Stimulated activated naive B cell treated with anti-CD40 and anti-IgM and Interleukin-4, amounts not matched to agents 10 μg/mL and 1 μg/mL and 100 μg/mL, for 72 hours (primary cell): ENCODE measurements at regions not wholly inside any gene's neighbourhood (a gene's known extent, or its start where the extent isn't known, plus 50 kb on each side); places are given as distances from the start of the nearest gene placed in this dataset.

ENCODE experiments used
- ATAC-seq, 2 donors: fragments of 150-1000 bp; cut with Tn5 transposase; replicated peaks; 2 replicates each; pipeline ENCODE4 v1.10.0; 2021; ENCODE audit warnings: moderate library complexity in 1 of 2
- DNase-seq: peaks from one replicate; pipeline ENCODE4 v3.0.0; 2021
- H3K27ac Mint-ChIP-seq: one replicate; pipeline ENCODE4 v1.8.0; 2022; ENCODE audit warnings: mild to moderate bottlenecking, mixed read lengths
- H3K27me3 Mint-ChIP-seq, 2 donors: one replicate each; pipeline ENCODE4 v1.8.0; 2022; ENCODE audit warnings: mixed read lengths in 2 of 2
- H3K36me3 Mint-ChIP-seq, 2 donors: one replicate each; pipeline ENCODE4 v1.8.0; 2022; ENCODE audit warnings: mixed read lengths in 2 of 2, mild to moderate bottlenecking in 1 of 2
- H3K4me1 Mint-ChIP-seq, 2 donors: one replicate each; pipeline ENCODE4 v1.8.0; 2022; ENCODE audit warnings: mixed read lengths in 2 of 2, mild to moderate bottlenecking in 1 of 2
- H3K4me3 Mint-ChIP-seq, 2 donors: one replicate each; pipeline ENCODE4 v1.8.0; 2022; ENCODE audit warnings: mild to moderate bottlenecking in 2 of 2, mixed read lengths in 2 of 2, moderate library complexity in 1 of 2
- H3K9me3 Mint-ChIP-seq, 2 donors: one replicate each; pipeline ENCODE4 v1.8.0; 2022; ENCODE audit warnings: mixed read lengths in 2 of 2, mild to moderate bottlenecking in 1 of 2

- ATAC-seq, result no peak
- Mint-ChIP-seq H3K27me3 (peaks cover 24 to 34% of the 10 kb centered on the region in 2 donors), H3K9me3 (no peaks in the 10 kb centered on the region)
Observed at GRCh38 chr15:60183366-60183765, 179.3 kb downstream of the FOXB1 start.

DNA sequence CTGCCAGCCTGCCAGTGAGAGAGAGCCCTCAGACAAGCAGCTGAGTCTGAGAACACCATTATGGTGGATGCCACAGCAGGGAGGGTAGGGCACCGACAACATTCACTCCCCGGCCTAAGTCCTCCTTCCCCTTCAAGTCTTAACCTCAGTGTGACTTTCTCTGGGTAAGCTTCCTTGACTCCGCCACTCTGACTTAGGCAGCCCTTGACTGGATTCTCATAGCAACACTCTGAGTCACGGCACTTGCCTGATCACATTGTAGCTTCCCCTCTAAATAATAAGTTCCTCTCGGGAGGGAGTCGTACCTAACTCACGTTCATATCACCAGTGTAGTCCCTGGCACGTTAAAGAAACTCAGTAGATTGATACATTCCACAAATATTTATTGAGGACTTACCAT is 180.5 kb downstream of the FOXB1 start:
- Mint-ChIP-seq H3K4me1 (no peaks in the 10 kb centered on the region), H3K36me3 (no peaks in the 10 kb centered on the region), H3K4me3 (no peak overlapping the region), H3K27me3 (peaks cover 28 to 33% of the 10 kb centered on the region in 2 donors), H3K27ac (no peak overlapping the region), H3K9me3 (no peaks in the 10 kb centered on the region)
- ATAC-seq (no peak), DNase-seq (no peak)

More at GRCh38 chr15:60183366-60183765, 179.3 kb downstream of the FOXB1 start:
- H3K27ac Mint-ChIP-seq, result no peak overlapping the region
- no peak overlapping the region for H3K4me3 Mint-ChIP-seq
- H3K4me1 Mint-ChIP-seq, result no peaks in the 10 kb centered on the region
- H3K36me3 Mint-ChIP-seq, result no peaks in the 10 kb centered on the region
- no peak for DNase-seq

- Mint-ChIP-seq H3K36me3 (no peaks in the 10 kb centered on the region), H3K27ac (no peak overlapping the region), H3K9me3 (no peaks in the 10 kb centered on the region), H3K4me3 (no peak overlapping the region), H3K4me1 (no peaks in the 10 kb centered on the region), H3K27me3 (peaks cover 18 to 25% of the 10 kb centered on the region in 2 donors)
- ATAC-seq (no peak), DNase-seq (no peak)
Observed at GRCh38 chr15:60191016-60191415, 186.9 kb downstream of the FOXB1 start.

DNA sequence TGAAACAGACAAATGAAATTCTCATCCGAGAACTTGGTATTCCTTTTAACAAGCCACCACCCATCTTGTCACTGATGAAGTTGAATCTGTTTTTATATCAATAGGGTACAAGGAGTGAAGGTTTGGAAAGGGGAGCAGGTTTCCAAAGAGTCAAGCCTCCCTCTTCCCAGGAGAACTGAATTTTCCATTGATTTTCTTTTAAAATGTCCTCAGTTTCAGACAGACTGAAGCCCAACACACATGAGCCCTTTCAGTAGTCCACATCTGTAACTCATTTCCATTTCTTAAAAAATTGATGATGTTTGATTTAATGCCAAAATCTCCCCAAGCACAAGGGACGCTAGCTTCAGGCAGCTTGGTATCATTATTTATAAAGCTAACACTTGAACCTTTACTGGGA is 187.7 kb downstream of the FOXB1 start:
- ATAC-seq (no peak), DNase-seq (no peak)
- Mint-ChIP-seq H3K27ac (no peak overlapping the region), H3K9me3 (no peaks in the 10 kb centered on the region), H3K36me3 (no peaks in the 10 kb centered on the region), H3K4me3 (no peak overlapping the region), H3K4me1 (no peaks in the 10 kb centered on the region), H3K27me3 (peaks cover 22 to 33% of the 10 kb centered on the region in 2 donors)

- no peak overlapping the region for H3K27ac Mint-ChIP-seq
- ATAC-seq, result no peak
- H3K36me3 Mint-ChIP-seq, result no peaks in the 10 kb centered on the region
- H3K4me1 Mint-ChIP-seq, result no peaks in the 10 kb centered on the region
- no peak for DNase-seq
- H3K9me3 Mint-ChIP-seq, result no peaks in the 10 kb centered on the region
- H3K27me3 Mint-ChIP-seq, result peaks cover 20 to 27% of the 10 kb centered on the region in 2 donors
- H3K4me3 Mint-ChIP-seq, result no peak overlapping the region
Observed at GRCh38 chr15:60195611-60196010, 191.5 kb downstream of the FOXB1 start.

- Mint-ChIP-seq H3K4me1 (no peaks in the 10 kb centered on the region), H3K27me3 (peaks cover 15 to 22% of the 10 kb centered on the region in 2 donors)
- ATAC-seq, result no peak
Observed at GRCh38 chr15:60204131-60204885, 193.5 kb downstream of the ANXA2 start.

DNA sequence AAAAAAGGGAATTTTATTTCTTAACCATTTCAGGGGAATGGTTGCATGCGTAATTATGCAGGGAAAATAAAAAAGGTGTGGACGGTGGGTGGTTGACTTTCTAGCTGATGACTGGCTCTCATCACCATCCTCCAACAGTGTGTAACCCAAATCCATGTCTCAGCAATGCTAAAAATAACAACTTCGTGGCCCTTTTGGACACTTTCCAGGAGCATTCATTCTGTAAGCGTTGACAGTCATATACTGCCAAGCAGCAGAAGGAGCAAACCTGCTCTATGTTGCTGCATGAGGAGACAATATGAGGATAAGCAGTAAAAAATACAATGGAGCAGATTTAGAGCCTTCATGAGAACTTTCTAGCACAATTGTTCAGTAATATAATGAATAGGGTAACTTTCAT is 189.1 kb downstream of the ANXA2 start:
- no peak overlapping the region for H3K4me3 Mint-ChIP-seq
- ATAC-seq, result no peak
- peaks cover 11 to 16% of the 10 kb centered on the region in 2 donors for H3K27me3 Mint-ChIP-seq
- no peaks in the 10 kb centered on the region for H3K4me1 Mint-ChIP-seq
- H3K9me3 Mint-ChIP-seq, result no peaks in the 10 kb centered on the region
- H3K36me3 Mint-ChIP-seq, result no peaks in the 10 kb centered on the region
- no peak for DNase-seq
- no peak overlapping the region for H3K27ac Mint-ChIP-seq

More at GRCh38 chr15:60204131-60204885, 193.5 kb downstream of the ANXA2 start:
- H3K27ac Mint-ChIP-seq, result no peak overlapping the region
- no peaks in the 10 kb centered on the region for H3K9me3 Mint-ChIP-seq
- no peaks in the 10 kb centered on the region for H3K36me3 Mint-ChIP-seq
- no peak overlapping the region for H3K4me3 Mint-ChIP-seq
- no peak for DNase-seq

- DNase-seq, result no peak
- ATAC-seq, result no peak
- no peaks in the 10 kb centered on the region for H3K9me3 Mint-ChIP-seq
- H3K36me3 Mint-ChIP-seq, result no peaks in the 10 kb centered on the region
- peaks cover 9 to 20% of the 10 kb centered on the region in 2 donors for H3K27me3 Mint-ChIP-seq
- no peak overlapping the region for H3K27ac Mint-ChIP-seq
- no peaks in the 10 kb centered on the region for H3K4me1 Mint-ChIP-seq
- H3K4me3 Mint-ChIP-seq, result no peak overlapping the region
Observed at GRCh38 chr15:60212536-60212935, 185.2 kb downstream of the ANXA2 start.

DNA sequence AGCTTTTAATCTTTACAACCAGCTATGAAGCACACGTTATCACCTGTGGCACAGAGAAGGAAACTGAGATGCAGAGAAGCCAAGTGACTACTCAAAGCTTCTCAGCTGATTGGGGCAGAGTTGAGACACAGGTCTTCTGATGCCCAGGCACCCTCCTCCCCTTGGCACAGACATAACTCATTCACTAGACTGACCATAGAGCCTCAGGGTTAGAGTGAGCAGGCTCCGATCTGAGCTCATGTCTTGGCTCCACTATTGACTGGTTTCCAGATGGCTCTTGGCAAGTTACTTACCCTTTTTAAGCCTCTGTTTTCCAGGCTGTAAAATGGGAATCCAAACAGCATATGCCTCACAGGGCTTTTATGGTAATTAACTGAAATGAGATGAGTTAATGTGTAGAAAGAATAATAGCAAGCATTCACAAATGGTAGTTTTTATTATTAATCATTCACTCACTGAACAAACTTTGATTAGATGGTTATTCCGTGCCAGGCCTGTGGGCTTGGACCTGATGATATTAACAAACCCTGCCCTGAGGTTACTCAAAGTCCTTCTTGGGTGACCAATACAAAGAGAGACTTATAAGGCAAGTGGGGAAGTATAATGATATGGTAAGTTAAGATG is 184.3 kb downstream of the ANXA2 start:
- Mint-ChIP-seq H3K27me3 (peaks cover 9 to 20% of the 10 kb centered on the region in 2 donors), H3K36me3 (no peaks in the 10 kb centered on the region), H3K27ac (no peak overlapping the region), H3K4me1 (no peaks in the 10 kb centered on the region), H3K4me3 (no peak overlapping the region), H3K9me3 (no peaks in the 10 kb centered on the region)
- ATAC-seq (no peak), DNase-seq (no peak)

GRCh38 chr15:60214201-60214600 is 183.6 kb downstream of the ANXA2 start:
- DNase-seq, result no peak
- Mint-ChIP-seq H3K4me1 (no peaks in the 10 kb centered on the region), H3K9me3 (no peaks in the 10 kb centered on the region), H3K36me3 (no peaks in the 10 kb centered on the region), H3K27me3 (peaks cover 9 to 20% of the 10 kb centered on the region in 2 donors), H3K27ac (no peak overlapping the region), H3K4me3 (no peak overlapping the region)
- ATAC-seq, result no peak

- no peaks in the 10 kb centered on the region for H3K9me3 Mint-ChIP-seq
- DNase-seq, result no peak
- H3K27ac Mint-ChIP-seq, result no peak overlapping the region
- no peak overlapping the region for H3K4me3 Mint-ChIP-seq
- peaks cover 9 to 21% of the 10 kb centered on the region in 2 donors for H3K27me3 Mint-ChIP-seq
- H3K4me1 Mint-ChIP-seq, result peaks cover 0 to 2% of the 10 kb centered on the region in 2 donors
- no peak for ATAC-seq
- H3K36me3 Mint-ChIP-seq, result no peaks in the 10 kb centered on the region
Observed at GRCh38 chr15:60215225-60215963, 182.4 kb downstream of the ANXA2 start.

- Mint-ChIP-seq H3K4me1 (peaks cover 0 to 2% of the 10 kb centered on the region in 2 donors), H3K27me3 (peaks cover 7 to 22% of the 10 kb centered on the region in 2 donors), H3K27ac (no peak overlapping the region), H3K9me3 (no peaks in the 10 kb centered on the region), H3K36me3 (no peaks in the 10 kb centered on the region), H3K4me3 (no peak overlapping the region)
- ATAC-seq, result no peak
- DNase-seq, result no peak
Observed at GRCh38 chr15:60217161-60217560, 180.6 kb downstream of the ANXA2 start.

DNA sequence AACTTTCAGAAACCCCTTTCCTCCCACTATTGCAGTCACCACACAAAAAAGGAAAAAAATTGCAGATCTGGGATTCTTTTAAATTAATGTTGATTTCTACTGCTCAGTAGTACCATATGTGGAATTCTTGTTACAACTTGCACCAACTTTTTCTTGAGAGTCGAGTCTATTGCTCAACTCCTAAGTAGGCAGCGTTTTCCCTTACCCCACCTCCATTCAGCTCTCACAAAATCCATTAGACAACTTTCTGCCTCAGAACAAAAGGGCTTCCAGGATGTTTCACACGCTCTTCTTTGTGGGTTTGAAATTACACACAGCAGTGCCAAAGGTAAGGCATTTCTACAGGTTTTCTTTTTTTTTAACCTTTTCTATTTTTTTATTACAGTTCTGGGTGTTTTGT is 179.5 kb downstream of the ANXA2 start:
- DNase-seq (no peak), ATAC-seq (no peak)
- H3K27me3 Mint-ChIP-seq, result peaks cover 4 to 14% of the 10 kb centered on the region in 2 donors
- no peaks in the 10 kb centered on the region for H3K9me3 Mint-ChIP-seq
- no peaks in the 10 kb centered on the region for H3K36me3 Mint-ChIP-seq
- H3K4me1 Mint-ChIP-seq, result peaks cover 0 to 2% of the 10 kb centered on the region in 2 donors
- H3K27ac Mint-ChIP-seq, result no peak overlapping the region
- H3K4me3 Mint-ChIP-seq, result no peak overlapping the region

DNA sequence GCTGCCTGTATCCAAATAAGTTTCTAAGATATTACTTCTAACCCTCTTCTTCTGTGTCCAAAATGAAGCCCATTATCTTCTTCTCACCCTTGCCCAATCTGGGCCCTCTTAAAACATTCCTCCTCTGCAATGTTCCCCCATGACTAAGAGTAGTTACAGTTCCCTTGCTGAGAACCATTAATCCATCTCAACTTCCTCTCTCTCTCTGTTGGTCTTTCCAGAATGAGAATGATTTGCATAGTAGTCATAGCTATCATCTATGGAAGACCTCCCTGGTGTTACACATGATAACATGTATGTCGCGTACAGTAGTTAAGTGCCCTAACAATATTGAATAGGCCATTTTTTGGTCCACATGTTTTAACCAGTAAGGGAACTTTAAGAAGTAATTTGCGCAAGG is 177.9 kb downstream of the ANXA2 start:
- Mint-ChIP-seq H3K4me1 (peaks cover 0 to 2% of the 10 kb centered on the region in 2 donors), H3K27me3 (peaks cover 4 to 11% of the 10 kb centered on the region in 2 donors), H3K4me3 (no peak overlapping the region), H3K9me3 (no peaks in the 10 kb centered on the region), H3K27ac (no peak overlapping the region), H3K36me3 (no peaks in the 10 kb centered on the region)
- DNase-seq (no peak), ATAC-seq (no peak)
